ENCODE measurements at regions not wholly inside any gene's neighbourhood (a gene's known extent, or its start where the extent isn't known, plus 50 kb on each side); places are given as distances from the start of the nearest gene placed in this dataset.

DNA sequence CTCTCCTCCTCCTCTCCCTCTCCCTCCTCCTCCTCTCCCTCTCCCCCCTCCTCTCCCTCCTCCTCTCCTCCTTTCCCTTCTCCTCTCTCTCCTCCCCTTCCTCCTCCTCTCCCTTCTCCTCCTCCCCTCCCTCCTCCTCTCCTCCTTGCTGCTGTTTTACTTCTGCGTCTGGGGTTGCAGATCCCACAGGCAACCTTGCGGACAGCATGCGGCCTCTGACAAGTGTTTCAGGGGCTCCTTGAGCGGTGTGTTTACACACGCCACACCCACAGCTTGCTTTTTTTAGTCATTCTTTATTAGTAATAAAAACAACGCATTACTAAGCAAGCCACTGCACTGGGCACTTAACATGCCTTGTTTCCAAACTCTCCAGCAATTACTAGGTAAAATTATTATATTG lies 81.9 kb downstream of the TFAP2C start:
- Mint-ChIP-seq H3K9me3 (no peaks in the 10 kb centered on the region), H3K27ac (no peak overlapping the region), H3K27me3 (peaks cover 7 to 10% of the 10 kb centered on the region in 2 donors), H3K4me3 (no peak overlapping the region), H3K4me1 (ENCODE audit: low read depth in 2 of 2) (no peaks in the 10 kb centered on the region), H3K36me3 (no peaks in the 10 kb centered on the region)
- ATAC-seq: no peak
- DNase-seq (ENCODE audit: low spot score): no peak

DNA sequence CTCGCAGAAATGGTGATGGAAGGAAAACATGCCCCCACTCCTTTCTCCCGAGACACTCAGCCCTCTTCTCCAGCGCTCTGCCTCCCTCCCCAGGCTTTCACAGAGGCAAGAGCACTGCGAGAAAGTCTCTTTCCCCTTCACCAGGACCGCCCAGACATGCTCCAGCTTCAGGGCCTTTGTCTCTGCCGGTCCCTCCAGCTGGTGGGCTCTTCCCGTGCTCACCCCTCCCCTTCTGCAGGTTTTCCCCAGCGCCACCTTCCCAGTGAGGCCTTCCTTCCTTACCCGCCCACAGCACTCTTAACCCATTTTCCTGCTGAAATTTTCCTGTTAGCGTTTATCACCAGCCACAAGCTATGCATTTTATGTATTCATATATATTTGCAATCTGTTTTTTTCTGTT lies 86.2 kb downstream of the TFAP2C start:
- Mint-ChIP-seq H3K4me3 (no peak overlapping the region), H3K36me3 (no peaks in the 10 kb centered on the region), H3K4me1 (ENCODE audit: low read depth in 2 of 2) (no peaks in the 10 kb centered on the region), H3K27me3 (peaks cover 4 to 8% of the 10 kb centered on the region in 2 donors), H3K9me3 (no peaks in the 10 kb centered on the region), H3K27ac (no peak overlapping the region)
- no peak for ATAC-seq
- DNase-seq (ENCODE audit: low spot score): no peak

DNA sequence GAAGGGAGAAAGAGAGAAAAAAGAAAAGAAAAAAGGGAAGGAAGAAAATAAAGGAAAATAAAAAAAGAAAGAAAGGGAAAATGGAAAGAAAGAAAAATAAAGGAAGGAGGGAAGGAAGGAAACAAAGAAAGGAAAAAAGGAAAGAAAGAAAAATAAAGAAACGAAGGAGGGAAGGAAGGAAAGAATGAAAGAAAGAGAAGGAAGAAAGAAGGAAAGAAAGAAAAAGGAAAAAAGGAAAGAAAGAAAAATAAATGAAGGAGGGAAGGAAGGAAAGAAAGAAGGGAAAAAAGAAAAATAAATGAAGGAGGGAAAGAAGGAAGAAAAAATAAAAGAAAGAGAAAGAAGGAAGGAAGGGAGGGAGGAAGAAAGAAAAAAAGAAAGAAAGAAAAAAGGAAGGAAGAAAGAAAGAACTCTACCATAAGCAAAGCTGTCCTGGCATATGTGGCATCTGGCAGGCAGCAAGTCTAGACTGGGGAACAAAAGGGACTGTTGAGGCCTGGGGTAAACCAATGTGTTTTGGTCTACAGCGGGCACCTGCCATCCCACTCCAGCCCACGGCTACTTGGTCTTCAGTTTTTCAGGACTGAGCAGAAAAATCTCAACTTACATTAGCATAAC lies 86.9 kb downstream of the TFAP2C start:
- no peaks in the 10 kb centered on the region for H3K9me3 Mint-ChIP-seq
- no peak overlapping the region for H3K27ac Mint-ChIP-seq
- DNase-seq (ENCODE audit: low spot score) (no peak), ATAC-seq (no peak)
- no peaks in the 10 kb centered on the region for H3K36me3 Mint-ChIP-seq
- H3K27me3 Mint-ChIP-seq: peaks cover 4 to 8% of the 10 kb centered on the region in 2 donors
- H3K4me1 Mint-ChIP-seq (ENCODE audit: low read depth in 2 of 2): no peaks in the 10 kb centered on the region
- H3K4me3 Mint-ChIP-seq: no peak overlapping the region

DNA sequence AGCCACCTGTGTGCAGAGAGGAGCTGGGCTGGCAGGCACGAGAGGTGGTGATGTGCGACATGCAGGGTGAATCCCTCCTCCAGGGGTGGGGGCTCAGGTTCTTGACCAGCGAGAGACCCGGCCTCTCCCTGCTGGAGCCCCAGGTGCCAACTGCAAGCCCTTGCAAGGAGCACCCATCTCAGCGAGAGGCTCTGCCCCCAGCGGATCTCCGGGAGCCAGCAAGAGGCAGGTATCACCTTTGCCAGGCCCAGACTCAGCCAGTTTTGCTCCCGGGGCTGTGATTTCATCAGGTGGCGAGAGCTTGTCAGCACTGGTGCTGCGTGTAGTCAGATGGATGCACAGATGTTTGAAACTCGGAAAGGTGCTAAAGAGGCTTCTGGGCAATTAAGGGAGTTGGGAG lies 87.7 kb downstream of the TFAP2C start:
- H3K4me1 Mint-ChIP-seq (ENCODE audit: low read depth in 2 of 2): no peaks in the 10 kb centered on the region
- H3K9me3 Mint-ChIP-seq: no peaks in the 10 kb centered on the region
- H3K27me3 Mint-ChIP-seq: peaks cover 4 to 8% of the 10 kb centered on the region in 2 donors
- H3K27ac Mint-ChIP-seq: no peak overlapping the region
- H3K36me3 Mint-ChIP-seq: no peaks in the 10 kb centered on the region
- peak in 1 of 2 donors; percentile 17 for ATAC-seq
- H3K4me3 Mint-ChIP-seq: no peak overlapping the region
- no peak for DNase-seq (ENCODE audit: low spot score)

DNA sequence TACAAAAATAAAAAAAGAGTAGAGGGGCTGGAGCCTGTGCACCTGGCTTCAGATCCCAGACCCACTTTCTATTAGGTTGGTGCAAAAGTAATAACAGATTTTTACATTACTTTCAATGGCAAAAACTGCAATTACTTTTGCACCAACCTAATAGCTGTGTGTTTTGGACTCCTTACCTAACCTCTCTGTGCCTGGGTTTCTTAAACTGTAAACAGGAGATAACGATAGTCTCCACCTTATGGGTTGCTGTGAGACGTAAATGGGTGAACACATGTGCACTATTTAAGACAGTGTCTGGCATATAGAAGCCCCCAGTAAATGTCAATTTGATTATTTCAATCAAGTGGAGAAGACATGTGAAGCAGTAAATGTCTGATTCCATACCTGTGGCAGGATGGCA lies 89.7 kb downstream of the TFAP2C start:
- ATAC-seq: no peak
- Mint-ChIP-seq H3K4me3 (no peak overlapping the region), H3K27me3 (peaks cover 4 to 8% of the 10 kb centered on the region in 2 donors), H3K36me3 (no peaks in the 10 kb centered on the region), H3K4me1 (ENCODE audit: low read depth in 2 of 2) (no peaks in the 10 kb centered on the region), H3K27ac (no peak overlapping the region), H3K9me3 (no peaks in the 10 kb centered on the region)
- DNase-seq (ENCODE audit: low spot score): no peak

DNA sequence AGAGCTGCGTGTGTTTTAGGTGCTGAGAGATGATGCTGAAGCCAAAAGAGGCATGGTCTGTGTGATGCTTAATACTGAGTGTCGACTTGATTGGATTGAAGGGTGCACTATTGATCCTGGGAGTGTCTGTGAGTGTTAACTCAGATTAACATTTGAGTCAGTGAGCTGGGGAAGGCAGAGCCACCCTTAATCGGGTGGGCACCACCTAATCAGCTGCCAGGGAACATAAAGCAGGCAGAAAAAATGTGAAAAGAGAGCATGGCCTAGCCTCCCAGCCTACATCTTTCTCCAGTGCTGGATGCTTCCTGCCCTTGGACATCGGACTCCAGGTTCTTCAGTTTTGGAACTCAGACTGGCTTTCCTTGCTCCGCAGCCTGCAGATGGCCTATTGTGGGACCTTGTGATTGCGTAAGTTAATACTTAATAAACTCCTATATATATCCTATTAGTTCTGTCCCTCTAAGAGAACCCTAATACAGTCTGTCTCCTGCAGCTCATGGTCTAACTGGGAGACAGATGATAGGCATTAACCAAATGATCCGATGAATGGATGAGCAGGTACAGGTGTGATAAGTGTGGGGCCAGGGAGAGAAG lies 91.6 kb downstream of the TFAP2C start:
- ATAC-seq (no peak), DNase-seq (ENCODE audit: low spot score) (no peak)
- no peaks in the 10 kb centered on the region for H3K9me3 Mint-ChIP-seq
- H3K27ac Mint-ChIP-seq: no peak overlapping the region
- H3K27me3 Mint-ChIP-seq: peaks cover 3 to 5% of the 10 kb centered on the region in 2 donors
- H3K36me3 Mint-ChIP-seq: no peaks in the 10 kb centered on the region
- H3K4me1 Mint-ChIP-seq (ENCODE audit: low read depth in 2 of 2): no peaks in the 10 kb centered on the region
- no peak overlapping the region for H3K4me3 Mint-ChIP-seq

DNA sequence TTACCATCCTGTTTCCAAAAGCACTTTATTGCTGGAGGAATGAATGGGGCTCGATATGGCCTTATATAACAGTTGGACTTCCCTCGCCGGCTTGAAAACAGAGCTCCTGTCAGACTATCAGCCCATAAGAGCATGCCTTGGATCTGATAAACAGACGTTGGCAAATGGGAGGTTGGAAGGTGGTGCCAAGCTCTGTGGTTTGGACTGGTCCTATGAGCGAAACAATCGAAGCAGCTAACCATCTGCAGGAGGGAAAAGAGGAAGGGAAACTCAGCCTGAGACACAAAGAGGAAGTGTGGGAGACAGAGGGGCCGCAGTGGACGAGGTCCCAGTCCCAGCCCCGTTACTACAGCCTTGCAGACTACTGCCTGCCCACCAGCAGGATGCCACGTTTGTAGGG lies 92.9 kb downstream of the TFAP2C start:
- no peaks in the 10 kb centered on the region for H3K9me3 Mint-ChIP-seq
- H3K4me1 Mint-ChIP-seq (ENCODE audit: low read depth in 2 of 2): no peaks in the 10 kb centered on the region
- H3K36me3 Mint-ChIP-seq: no peaks in the 10 kb centered on the region
- DNase-seq (ENCODE audit: low spot score) (no peak), ATAC-seq (no peak)
- no peak overlapping the region for H3K27ac Mint-ChIP-seq
- H3K27me3 Mint-ChIP-seq: peaks cover 0 to 7% of the 10 kb centered on the region in 2 donors
- no peak overlapping the region for H3K4me3 Mint-ChIP-seq

DNA sequence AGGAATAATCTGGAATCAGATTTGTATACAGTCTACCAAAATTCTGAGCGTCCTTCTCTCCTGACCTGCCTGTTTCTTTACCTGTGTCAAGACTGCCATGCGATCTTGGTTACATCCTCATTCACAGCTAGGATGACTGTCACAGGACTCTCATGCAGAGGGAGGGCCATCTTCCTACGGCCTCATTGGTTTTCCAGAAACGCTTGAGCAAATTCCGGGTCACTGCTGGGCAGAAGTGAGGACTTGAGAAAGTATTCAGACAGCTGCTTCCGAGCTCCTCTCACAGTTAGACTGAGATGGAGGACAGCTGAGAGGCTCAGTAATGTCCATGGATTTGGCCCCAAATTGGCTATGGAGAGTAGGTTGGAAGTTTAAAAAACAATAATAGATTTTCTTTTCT lies 94.2 kb downstream of the TFAP2C start:
- Mint-ChIP-seq H3K4me1 (ENCODE audit: low read depth in 2 of 2) (no peaks in the 10 kb centered on the region), H3K4me3 (no peak overlapping the region), H3K27ac (no peak overlapping the region), H3K27me3 (peaks cover 0 to 9% of the 10 kb centered on the region in 2 donors), H3K9me3 (no peaks in the 10 kb centered on the region), H3K36me3 (no peaks in the 10 kb centered on the region)
- DNase-seq (ENCODE audit: low spot score) (no peak), ATAC-seq (no peak)

DNA sequence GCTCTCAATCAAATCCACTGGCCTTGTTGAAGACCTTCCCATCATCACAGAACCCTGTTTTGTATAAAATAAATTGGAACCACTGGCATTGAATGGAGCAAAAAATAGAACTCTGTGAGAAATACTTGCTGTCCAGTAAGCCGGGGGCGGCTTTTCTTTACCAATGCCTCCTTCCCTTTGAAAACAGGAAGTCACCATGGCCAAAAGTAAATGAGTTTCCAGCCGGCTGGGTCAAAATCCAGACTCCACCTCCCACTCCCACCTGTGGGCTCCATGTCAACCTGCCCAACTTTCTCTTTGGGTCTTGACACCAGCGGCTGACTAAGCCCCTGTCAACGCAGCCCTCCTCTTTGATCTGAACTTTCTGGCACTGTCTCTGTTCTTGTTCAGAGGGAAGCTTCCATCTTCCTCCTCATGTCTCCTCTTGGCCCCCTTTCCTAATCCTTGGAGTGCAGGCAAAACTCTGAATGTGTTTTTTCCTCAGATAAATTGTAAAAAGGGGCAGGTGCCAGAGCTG lies 95.2 kb downstream of the TFAP2C start:
- no peaks in the 10 kb centered on the region for H3K36me3 Mint-ChIP-seq
- no peak overlapping the region for H3K4me3 Mint-ChIP-seq
- H3K27ac Mint-ChIP-seq: no peak overlapping the region
- H3K27me3 Mint-ChIP-seq: peaks cover 0 to 9% of the 10 kb centered on the region in 2 donors
- no peaks in the 10 kb centered on the region for H3K9me3 Mint-ChIP-seq
- no peaks in the 10 kb centered on the region for H3K4me1 Mint-ChIP-seq (ENCODE audit: low read depth in 2 of 2)
- DNase-seq (ENCODE audit: low spot score): no peak
- no peak for ATAC-seq

DNA sequence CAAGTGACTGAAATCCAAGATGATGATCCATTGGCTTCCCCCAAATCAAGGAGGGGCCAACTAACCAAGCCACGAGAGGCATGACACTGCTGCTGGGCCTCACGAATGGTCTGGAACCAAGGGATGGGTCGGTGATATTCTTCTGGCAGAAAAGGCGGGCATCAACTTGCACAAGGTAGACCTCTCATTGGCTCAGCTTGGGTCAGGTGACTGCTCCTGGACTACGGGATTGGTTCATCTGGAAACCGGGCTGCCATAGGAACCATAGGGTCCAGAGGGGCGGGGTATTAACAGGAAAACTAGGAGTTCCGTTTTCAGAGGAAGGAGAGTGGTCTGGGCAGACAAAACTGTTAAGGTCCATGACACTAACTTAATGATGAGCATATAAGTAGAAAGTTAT lies 100.9 kb downstream of the TFAP2C start:
- peaks cover under 1 to 10% of the 10 kb centered on the region in 2 donors for H3K27me3 Mint-ChIP-seq
- no peak overlapping the region for H3K4me3 Mint-ChIP-seq
- ATAC-seq (peak in 1 of 2 donors; percentile 17), DNase-seq (ENCODE audit: low spot score) (no peak)
- H3K36me3 Mint-ChIP-seq: no peaks in the 10 kb centered on the region
- H3K4me1 Mint-ChIP-seq (ENCODE audit: low read depth in 2 of 2): no peaks in the 10 kb centered on the region
- no peak overlapping the region for H3K27ac Mint-ChIP-seq
- H3K9me3 Mint-ChIP-seq: no peaks in the 10 kb centered on the region

DNA sequence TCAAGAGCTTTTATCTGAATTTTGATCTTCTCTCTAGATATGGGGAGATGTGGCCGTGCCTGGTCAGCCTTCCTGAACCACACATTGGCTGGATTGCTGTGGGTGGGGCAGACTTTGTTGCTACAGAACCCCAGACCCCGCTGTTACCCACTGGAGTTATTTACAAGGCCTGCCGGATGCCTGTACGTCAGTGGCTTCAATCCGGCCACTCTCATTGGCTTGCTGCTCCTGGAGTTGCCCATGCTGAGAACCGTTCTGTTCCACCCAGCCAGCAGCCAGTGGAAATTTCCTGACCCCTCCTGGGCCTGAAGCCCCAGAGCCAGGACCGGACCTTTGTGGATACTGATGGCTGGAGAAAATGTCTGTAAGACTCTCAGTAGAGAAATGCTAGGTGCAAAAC lies 101.9 kb downstream of the TFAP2C start:
- H3K9me3 Mint-ChIP-seq: no peaks in the 10 kb centered on the region
- H3K27ac Mint-ChIP-seq: no peak overlapping the region
- H3K4me1 Mint-ChIP-seq (ENCODE audit: low read depth in 2 of 2): no peaks in the 10 kb centered on the region
- H3K4me3 Mint-ChIP-seq: no peak overlapping the region
- ATAC-seq: no peak
- DNase-seq (ENCODE audit: low spot score): no peak
- H3K27me3 Mint-ChIP-seq: peaks cover 10 to 13% of the 10 kb centered on the region in 2 donors
- no peaks in the 10 kb centered on the region for H3K36me3 Mint-ChIP-seq

DNA sequence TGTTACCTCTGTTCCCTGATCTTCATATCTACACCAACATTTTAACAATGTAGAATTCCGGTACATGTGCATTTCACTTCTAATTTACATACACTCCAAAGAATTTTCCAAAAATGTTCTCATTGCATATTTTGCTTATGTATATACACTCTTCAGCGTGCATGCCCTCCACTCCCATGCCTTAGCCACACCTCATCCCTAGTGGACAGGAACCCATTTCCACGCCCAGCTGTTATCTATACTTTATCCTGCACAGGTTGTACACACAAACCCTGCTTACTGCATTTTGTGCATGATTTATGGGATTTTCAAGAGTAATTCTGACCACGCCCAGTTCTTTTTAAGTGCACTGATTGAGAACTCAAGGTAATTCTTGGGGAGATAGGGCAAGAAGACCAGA lies 102.4 kb downstream of the TFAP2C start:
- no peak for ATAC-seq
- Mint-ChIP-seq H3K27ac (no peak overlapping the region), H3K9me3 (no peaks in the 10 kb centered on the region)

DNA sequence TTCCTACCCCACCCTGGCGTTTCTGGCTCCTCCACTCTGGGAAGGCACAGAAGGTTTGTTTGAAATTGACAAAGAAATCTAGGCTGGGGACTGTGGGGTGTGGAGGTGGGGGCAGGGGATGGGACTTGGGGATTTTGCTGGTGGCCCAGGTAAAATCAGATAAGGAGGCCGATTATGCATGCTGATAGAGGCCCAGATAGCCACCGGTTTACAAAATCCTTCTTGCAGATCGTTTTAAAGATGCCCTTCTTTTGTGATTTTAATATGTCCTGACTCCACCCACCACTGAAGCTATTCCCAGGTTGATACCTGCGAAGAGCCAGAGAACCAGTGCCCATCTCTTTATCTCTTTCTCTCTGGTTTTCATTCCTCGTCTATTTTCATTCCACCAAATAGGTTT lies 104.9 kb downstream of the TFAP2C start:
- ATAC-seq: no peak
- peaks cover 16 to 21% of the 10 kb centered on the region in 2 donors for H3K27me3 Mint-ChIP-seq
- no peak overlapping the region for H3K27ac Mint-ChIP-seq
- H3K4me3 Mint-ChIP-seq: no peak overlapping the region
- DNase-seq (ENCODE audit: low spot score): no peak
- H3K4me1 Mint-ChIP-seq (ENCODE audit: low read depth in 2 of 2): no peaks in the 10 kb centered on the region
- H3K36me3 Mint-ChIP-seq: no peaks in the 10 kb centered on the region
- H3K9me3 Mint-ChIP-seq: no peaks in the 10 kb centered on the region

More for the DNA sequence above, 102.4 kb downstream of the TFAP2C start:
- no peak for DNase-seq (ENCODE audit: low spot score)
- Mint-ChIP-seq H3K4me1 (ENCODE audit: low read depth in 2 of 2) (no peaks in the 10 kb centered on the region), H3K4me3 (no peak overlapping the region), H3K36me3 (no peaks in the 10 kb centered on the region), H3K27me3 (peaks cover 15 to 18% of the 10 kb centered on the region in 2 donors)

DNA sequence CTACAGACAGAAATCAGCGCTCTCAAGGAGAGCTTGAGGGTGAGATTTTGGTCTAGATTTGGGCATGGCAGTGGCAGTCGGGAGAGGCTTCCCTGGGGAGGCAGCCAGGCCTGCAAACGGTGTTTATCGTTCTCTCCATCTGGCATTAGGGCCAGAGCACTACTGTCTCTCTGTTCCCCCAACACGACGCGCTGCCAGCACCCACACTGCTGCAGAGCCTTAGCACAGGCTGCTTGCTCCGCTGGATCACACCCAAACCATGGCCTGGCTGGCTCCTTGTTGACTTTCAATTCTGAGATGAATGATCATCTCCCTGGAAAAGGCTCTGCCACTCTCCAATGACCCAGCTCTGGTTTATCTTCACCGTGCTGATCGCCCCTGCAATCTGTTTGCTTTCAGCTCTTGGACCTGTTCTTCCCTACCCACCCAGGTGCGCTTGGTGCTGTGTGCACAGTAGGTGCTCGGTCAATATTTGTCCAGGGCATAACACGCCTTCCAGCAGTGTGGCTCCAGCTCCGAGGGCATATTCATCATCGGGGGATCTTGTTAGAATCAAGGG lies 106.1 kb downstream of the TFAP2C start:
- H3K4me1 Mint-ChIP-seq (ENCODE audit: low read depth in 2 of 2): no peaks in the 10 kb centered on the region
- ATAC-seq: no peak
- no peak for DNase-seq (ENCODE audit: low spot score)
- H3K27ac Mint-ChIP-seq: no peak overlapping the region
- no peaks in the 10 kb centered on the region for H3K9me3 Mint-ChIP-seq
- no peak overlapping the region for H3K4me3 Mint-ChIP-seq
- H3K27me3 Mint-ChIP-seq: peaks cover 16 to 18% of the 10 kb centered on the region in 2 donors
- no peaks in the 10 kb centered on the region for H3K36me3 Mint-ChIP-seq
